ENCODE measurements at regions not wholly inside any gene's neighbourhood (a gene's known extent, or its start where the extent isn't known, plus 50 kb on each side); places are given as distances from the start of the nearest gene placed in this dataset.

GRCh38 chr6:8672882-8673281 lies 237.5 kb upstream of the SLC35B3 start:
- no peak for ATAC-seq
- ChIA-PET CTCF (no interaction called here), POLR2A (ENCODE audit: unreplicated experiment) (no interaction called here)
- Histone ChIP-seq H3K36me3 (ENCODE audit: low read depth, low read length) (no peaks in the 10 kb centered on the region), H3F3A (ENCODE audit: low read length, unreplicated experiment) (no peaks in the 10 kb centered on the region), H4K20me1 (ENCODE audit: low read length) (no peaks in the 10 kb centered on the region), H3K4me1 (ENCODE audit: insufficient read depth, low read length) (no peaks in the 10 kb centered on the region), H3K27me3 (ENCODE audit: low read length) (no peaks in the 10 kb centered on the region), H2AFZ (ENCODE audit: low read length) (no peak overlapping the region), H3K4me3 (ENCODE audit: low read length) (no peak overlapping the region), H3K79me2 (ENCODE audit: low read length) (no peaks in the 10 kb centered on the region), H3K9me2 (replicated peaks; ENCODE audit: low read length) (no peaks in the 10 kb centered on the region), H3K9me3 (ENCODE audit: low read length) (no peaks in the 10 kb centered on the region), H3K4me2 (ENCODE audit: low read length) (no peak overlapping the region), H3K27ac (ENCODE audit: low read length) (no peak overlapping the region), H3K9ac (ENCODE audit: low read length) (no peak overlapping the region)
- no TSS peak for BruUV-seq (replicated peaks)
- intact Hi-C loops (cut with micrococcal nuclease), result no loop called here
- TF ChIP-seq CTCF (conservative IDR thresholded peaks at IDR 0.05; ENCODE audit: low read depth, low read length) (no peak), EZH2phosphoT487 (IDR thresholded peaks at IDR 0.05; ENCODE audit: borderline replicate concordance, low read length) (no peak), EZH2 (IDR thresholded peaks at IDR 0.05; ENCODE audit: low read length, unreplicated experiment) (no peak)
- no peak for DNase-seq

GRCh38 chr6:8670792-8671191 lies 235.4 kb upstream of the SLC35B3 start:
- Histone ChIP-seq H3K9me3 (ENCODE audit: low read length) (no peaks in the 10 kb centered on the region), H3K27ac (ENCODE audit: low read length) (no peak overlapping the region), H3K4me3 (ENCODE audit: low read length) (no peak overlapping the region), H3K79me2 (ENCODE audit: low read length) (no peaks in the 10 kb centered on the region), H3F3A (ENCODE audit: low read length, unreplicated experiment) (no peaks in the 10 kb centered on the region), H3K4me2 (ENCODE audit: low read length) (no peak overlapping the region), H2AFZ (ENCODE audit: low read length) (no peak overlapping the region), H3K9ac (ENCODE audit: low read length) (no peak overlapping the region), H3K27me3 (ENCODE audit: low read length) (no peaks in the 10 kb centered on the region), H3K36me3 (ENCODE audit: low read depth, low read length) (no peaks in the 10 kb centered on the region), H4K20me1 (ENCODE audit: low read length) (no peaks in the 10 kb centered on the region), H3K4me1 (ENCODE audit: insufficient read depth, low read length) (no peaks in the 10 kb centered on the region), H3K9me2 (replicated peaks; ENCODE audit: low read length) (no peaks in the 10 kb centered on the region)
- no TSS peak for BruUV-seq (replicated peaks)
- ATAC-seq (no peak), DNase-seq (no peak)
- ChIA-PET POLR2A (ENCODE audit: unreplicated experiment) (no interaction called here), CTCF (no interaction called here)
- intact Hi-C loops (cut with micrococcal nuclease), result no loop called here
- TF ChIP-seq CTCF (conservative IDR thresholded peaks at IDR 0.05; ENCODE audit: low read depth, low read length) (no peak), EZH2 (IDR thresholded peaks at IDR 0.05; ENCODE audit: low read length, unreplicated experiment) (no peak), EZH2phosphoT487 (IDR thresholded peaks at IDR 0.05; ENCODE audit: borderline replicate concordance, low read length) (no peak)

GRCh38 chr6:8664700-8665099 lies 229.4 kb upstream of the SLC35B3 start:
- no peak for ATAC-seq
- Histone ChIP-seq H3K36me3 (ENCODE audit: low read depth, low read length) (no peaks in the 10 kb centered on the region), H3K4me1 (ENCODE audit: insufficient read depth, low read length) (no peaks in the 10 kb centered on the region), H3K79me2 (ENCODE audit: low read length) (no peaks in the 10 kb centered on the region), H3K9me3 (ENCODE audit: low read length) (no peaks in the 10 kb centered on the region), H3K9me2 (replicated peaks; ENCODE audit: low read length) (no peaks in the 10 kb centered on the region), H3K27ac (ENCODE audit: low read length) (no peak overlapping the region), H3K4me3 (ENCODE audit: low read length) (no peak overlapping the region), H3F3A (ENCODE audit: low read length, unreplicated experiment) (no peaks in the 10 kb centered on the region), H2AFZ (ENCODE audit: low read length) (no peak overlapping the region), H3K27me3 (ENCODE audit: low read length) (peaks cover 39% of the 10 kb centered on the region), H3K9ac (ENCODE audit: low read length) (no peak overlapping the region), H4K20me1 (ENCODE audit: low read length) (no peaks in the 10 kb centered on the region), H3K4me2 (ENCODE audit: low read length) (no peak overlapping the region)
- ChIA-PET POLR2A (ENCODE audit: unreplicated experiment) (no interaction called here), CTCF (no interaction called here)
- no TSS peak for BruUV-seq (replicated peaks)
- intact Hi-C loops (cut with micrococcal nuclease), result no loop called here
- no peak for DNase-seq
- TF ChIP-seq EZH2 (IDR thresholded peaks at IDR 0.05; ENCODE audit: low read length, unreplicated experiment), result no peak
- no peak for TF ChIP-seq EZH2phosphoT487 (IDR thresholded peaks at IDR 0.05; ENCODE audit: borderline replicate concordance, low read length)

Data from PC-3 (cell line).